ENCODE measurements at regions not wholly inside any gene's neighbourhood (a gene's known extent, or its start where the extent isn't known, plus 50 kb on each side); places are given as distances from the start of the nearest gene placed in this dataset.

DNA sequence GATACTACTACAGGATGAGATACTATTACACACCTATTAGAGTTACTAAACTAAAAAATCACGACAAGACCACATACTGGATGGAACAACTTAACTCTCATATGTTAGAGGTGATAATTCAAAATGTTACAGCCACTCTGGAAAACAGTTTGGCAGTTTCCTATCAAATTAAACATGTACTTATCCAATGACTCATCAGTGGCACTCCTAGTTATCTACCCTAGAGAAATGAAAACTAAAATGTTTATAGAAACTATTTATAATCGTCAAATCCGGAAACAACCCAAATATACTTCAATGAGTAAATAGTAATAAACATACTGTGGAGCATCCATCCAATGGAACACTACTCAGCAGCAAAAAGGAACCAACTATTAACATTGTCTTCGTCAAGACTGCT is 137.0 kb upstream of the RBBP8 start:
- TF ChIP-seq TAF1 (IDR thresholded peaks at IDR 0.05; ENCODE audit: low read depth, low read length) (no peak), POLR2AphosphoS5 (IDR thresholded peaks at IDR 0.05; ENCODE audit: low read depth, low read length) (no peak), POLR2A (IDR thresholded peaks at IDR 0.05; ENCODE audit: low read depth, low read length) (no peak), POU2F2 (IDR thresholded peaks at IDR 0.05; ENCODE audit: low read depth, low read length) (no peak), SPI1 (IDR thresholded peaks at IDR 0.05; ENCODE audit: low read depth, low read length) (no peak)
